ENCODE measurements at regions not wholly inside any gene's neighbourhood (a gene's known extent, or its start where the extent isn't known, plus 50 kb on each side); places are given as distances from the start of the nearest gene placed in this dataset.

DNA sequence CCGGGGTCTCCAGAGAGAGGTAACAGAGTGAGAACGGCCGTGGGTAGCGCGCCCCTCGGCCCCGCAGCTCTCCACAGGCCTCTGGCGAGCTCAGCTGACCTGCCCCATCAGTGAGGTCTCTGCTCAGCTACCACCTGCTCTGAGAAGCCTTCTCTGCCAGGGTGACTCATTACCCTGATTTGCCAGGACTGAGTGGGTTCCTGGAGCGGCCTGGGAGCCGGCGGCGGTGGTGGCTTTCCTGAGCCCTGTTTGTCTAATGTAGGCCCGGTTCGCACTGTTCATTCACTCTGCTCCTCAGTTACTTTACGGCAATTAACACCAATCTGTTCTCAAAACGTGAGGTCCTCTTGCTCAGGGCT, 351.0 kb upstream of the B3GAT1 start:
- no peak for DNase-seq (ENCODE audit: low read depth in 2 of 2)

- no peak for DNase-seq (ENCODE audit: low read depth in 2 of 2)
Observed at GRCh38 chr11:134762248-134763029, 350.4 kb upstream of the B3GAT1 start.

GRCh38 chr11:134761926-134762247, 349.8 kb upstream of the B3GAT1 start:
- DNase-seq (ENCODE audit: low read depth in 2 of 2) = no peak

DNA sequence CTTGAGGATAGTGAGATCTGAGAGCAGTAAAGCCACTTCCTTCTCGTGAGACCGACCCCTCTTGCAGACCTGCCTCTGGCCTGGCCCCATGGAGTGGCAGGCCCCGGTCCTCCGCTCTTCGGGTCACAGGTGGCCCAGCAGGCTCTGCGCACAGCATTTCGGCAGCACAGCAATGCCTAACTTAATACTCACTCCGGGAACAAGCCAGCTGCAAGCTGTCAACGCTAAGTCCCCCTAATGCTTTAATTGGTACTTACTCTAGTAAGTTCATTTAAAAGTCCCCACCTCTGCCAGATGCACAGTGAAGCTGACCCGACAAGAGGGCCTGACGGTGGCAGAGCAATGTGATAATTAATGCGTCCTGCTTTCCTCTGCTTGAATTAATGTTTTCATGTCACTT, 349.3 kb upstream of the B3GAT1 start:
- DNase-seq (ENCODE audit: low read depth in 2 of 2) = no peak

DNA sequence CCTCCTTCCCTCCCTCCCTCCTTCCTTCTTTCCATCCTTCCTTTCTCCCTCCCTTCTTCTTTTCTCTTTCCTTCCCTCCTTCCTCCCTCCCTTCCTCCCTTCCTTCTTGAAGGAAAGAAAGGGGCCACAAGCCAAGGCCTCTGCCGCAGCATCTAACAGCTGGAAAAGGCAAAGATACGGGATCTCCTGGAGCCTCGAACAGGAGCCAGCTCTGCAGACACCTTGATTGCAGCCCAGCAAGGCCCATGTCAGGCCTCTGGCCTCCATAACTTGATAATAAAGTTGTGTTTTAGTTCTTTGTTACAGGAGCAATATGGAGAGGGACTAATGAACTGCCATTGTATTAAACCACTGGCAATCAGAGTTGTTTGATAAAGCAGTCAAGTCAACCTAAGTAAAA, 348.9 kb upstream of the B3GAT1 start:
- no peak for DNase-seq (ENCODE audit: low read depth in 2 of 2)

GRCh38 chr11:134760299-134760698, 348.3 kb upstream of the B3GAT1 start:
- DNase-seq (ENCODE audit: low read depth in 2 of 2) = no peak

- no peak for DNase-seq (ENCODE audit: low read depth in 2 of 2)
Observed at GRCh38 chr11:134759855-134760254, 347.8 kb upstream of the B3GAT1 start.

- no peak for DNase-seq (ENCODE audit: low read depth in 2 of 2)
Observed at GRCh38 chr11:134759274-134759673, 347.2 kb upstream of the B3GAT1 start.

DNA sequence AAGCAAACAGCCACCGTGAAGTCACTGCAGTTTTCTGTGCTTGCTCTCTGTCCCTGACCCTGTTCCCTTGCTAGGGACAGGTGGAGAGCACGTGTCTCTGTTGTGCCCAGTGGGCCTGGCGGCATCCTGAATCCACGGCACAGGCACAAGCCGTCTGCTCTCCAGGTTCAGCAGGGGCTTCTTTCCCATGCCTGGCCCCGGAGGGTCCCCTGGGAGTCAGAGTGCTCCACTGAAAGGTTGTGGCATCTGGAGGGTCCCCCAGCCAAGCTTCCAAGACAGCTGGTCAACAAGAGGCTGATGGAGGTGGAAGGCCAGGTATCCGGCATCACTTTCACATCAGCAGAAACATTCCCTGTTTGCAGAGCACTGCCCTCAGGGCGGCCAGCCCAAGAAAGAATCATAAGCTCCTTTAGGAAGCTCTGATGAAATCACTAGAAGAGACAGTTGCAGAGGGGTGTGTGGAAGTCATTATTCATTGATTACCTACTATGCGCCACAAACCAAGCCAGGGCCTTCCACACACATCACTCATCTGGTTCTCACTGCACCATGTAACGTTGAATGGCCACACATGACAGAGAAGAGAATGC, 346.4 kb upstream of the B3GAT1 start:
- DNase-seq (ENCODE audit: low read depth in 2 of 2) = no peak

DNA sequence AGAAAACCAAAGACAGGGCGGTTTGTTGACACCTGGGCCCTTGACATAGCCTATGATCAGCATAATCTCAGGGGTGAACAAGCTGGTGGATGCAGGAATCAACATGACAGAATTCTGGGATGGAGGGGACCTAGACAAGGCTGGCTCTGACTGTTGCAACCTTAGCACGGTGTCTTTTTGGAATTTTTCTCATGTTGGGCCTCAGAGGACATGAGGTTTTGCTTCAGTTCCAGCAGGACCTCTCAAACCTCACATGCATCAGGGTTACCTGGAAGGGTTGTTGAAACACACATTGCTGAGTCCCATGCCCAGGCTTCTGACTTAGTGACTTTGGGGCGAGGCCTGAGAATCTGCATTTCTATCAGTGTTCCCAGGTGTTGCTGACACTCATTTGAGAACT, 345.6 kb upstream of the B3GAT1 start:
- DNase-seq (ENCODE audit: low read depth in 2 of 2) = no peak

- DNase-seq (ENCODE audit: low read depth in 2 of 2) = no peak
Observed at GRCh38 chr11:134756811-134757540, 344.9 kb upstream of the B3GAT1 start.

- DNase-seq (ENCODE audit: low read depth in 2 of 2) = no peak
Observed at GRCh38 chr11:134755535-134755934, 343.5 kb upstream of the B3GAT1 start.

GRCh38 chr11:134754521-134755198, 342.6 kb upstream of the B3GAT1 start:
- no peak for DNase-seq (ENCODE audit: low read depth in 2 of 2)

GRCh38 chr11:134753771-134754520, 341.9 kb upstream of the B3GAT1 start:
- DNase-seq (ENCODE audit: low read depth in 2 of 2) = no peak

DNA sequence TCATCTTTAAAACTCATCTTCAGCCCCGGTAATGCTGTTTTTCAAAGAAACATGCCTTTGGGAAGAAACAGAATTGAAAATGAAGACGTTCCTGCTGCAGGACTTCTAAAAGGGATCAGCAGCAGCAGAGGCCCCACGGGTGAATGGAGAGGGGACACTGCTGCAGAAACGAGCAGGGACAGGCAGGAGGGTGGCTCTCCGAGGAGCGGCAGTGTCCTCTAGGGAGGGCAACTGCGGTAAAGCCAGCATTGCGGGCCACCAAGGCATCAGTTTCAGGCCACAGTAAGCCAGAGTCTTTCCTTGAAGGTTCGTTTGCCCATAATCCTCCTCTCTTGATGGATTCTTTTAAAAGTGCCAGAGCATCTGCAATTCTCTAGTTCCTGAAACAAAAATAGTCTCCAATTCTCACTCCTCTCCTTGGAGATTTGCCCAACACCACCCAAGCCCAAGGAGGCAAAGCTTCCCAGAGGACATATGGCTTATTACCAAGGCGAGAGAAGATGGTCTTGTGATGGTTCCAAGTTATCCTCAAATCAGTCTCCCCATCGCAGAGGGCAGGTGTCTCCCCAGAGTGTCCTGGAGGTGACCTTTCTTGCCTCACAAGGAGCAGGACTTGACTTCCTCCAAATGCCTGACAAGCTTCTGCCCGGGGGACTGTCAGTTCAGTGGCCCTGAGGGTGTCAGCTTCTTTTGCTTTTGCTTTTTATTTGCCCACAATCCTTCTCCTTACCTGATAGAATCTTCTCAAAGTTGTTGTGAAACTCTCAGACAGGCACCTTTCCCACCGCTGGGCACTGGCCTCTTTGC, 341.1 kb upstream of the B3GAT1 start:
- DNase-seq (ENCODE audit: low read depth in 2 of 2) = no peak

GRCh38 chr11:134752526-134752925, 340.5 kb upstream of the B3GAT1 start:
- DNase-seq (ENCODE audit: low read depth in 2 of 2) = no peak

GRCh38 chr11:134751766-134752165, 339.7 kb upstream of the B3GAT1 start:
- DNase-seq (ENCODE audit: low read depth in 2 of 2) = no peak

DNA sequence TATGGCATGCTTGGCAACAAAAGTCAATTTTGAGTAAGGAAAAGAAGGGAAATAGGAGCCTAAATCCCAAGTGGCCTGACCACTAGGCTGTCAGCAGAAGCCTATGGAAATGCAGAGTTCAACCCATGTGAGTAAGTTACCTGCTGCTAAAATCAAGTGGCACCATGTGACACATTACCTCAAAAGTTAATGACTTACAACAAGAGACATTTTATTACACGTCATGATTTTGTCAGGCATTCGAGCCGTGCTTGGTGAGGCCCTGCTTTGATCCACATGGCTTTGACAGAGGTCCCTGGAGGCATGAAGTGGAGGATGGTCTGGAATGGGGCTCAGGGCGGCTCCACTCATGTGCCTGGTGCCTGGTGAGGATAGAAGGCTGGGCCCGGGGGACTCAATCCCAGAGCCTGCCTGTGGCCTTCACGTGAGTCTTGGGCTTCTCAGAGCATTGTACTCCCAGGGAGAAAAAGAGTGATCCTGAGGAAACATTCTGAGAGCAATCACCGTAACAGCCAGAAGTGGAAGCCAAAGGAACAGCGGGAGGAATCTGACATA, 339.1 kb upstream of the B3GAT1 start:
- DNase-seq (ENCODE audit: low read depth in 2 of 2) = no peak

- no peak for DNase-seq (ENCODE audit: low read depth in 2 of 2)
Observed at GRCh38 chr11:134750619-134751018, 338.6 kb upstream of the B3GAT1 start.

DNA sequence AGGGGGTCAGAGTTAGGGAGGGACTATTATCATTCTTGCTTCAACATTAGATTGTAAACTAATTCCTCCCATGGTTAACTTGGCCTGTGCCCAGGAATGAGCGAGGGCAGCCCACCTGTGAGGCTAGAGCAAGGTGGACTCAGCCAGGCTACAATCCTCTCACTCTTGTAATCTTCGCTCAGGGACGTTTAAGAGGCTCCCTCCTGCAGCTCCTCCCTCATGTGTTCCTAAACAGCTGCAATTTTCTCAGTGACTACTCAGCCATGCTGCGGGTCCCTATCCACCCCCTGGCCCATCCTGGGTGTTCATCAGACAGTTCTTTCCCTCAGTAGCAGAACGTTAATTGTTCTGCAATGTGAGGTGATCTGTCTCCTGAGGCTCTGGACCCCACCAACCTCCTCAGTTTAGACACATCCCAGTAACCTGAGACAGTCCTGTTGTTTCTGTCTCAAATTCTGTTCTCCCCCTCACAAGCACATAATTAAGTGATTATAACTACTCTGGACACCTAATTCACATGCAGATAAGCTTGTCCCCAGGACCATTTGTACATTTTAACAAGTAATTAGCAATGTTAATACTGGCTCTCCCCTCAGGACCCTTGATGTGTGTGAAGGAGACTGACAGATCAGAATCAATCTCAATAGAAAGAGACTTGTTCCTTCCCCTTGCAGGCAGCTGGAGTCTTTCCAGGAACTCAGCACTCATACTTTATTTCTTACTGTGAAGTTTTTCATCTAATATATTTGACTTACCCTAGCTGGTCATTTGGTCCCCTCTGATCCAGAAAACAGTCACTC, 337.2 kb upstream of the B3GAT1 start:
- DNase-seq (ENCODE audit: low read depth in 2 of 2) = no peak
